Loucy (cell line): ENCODE measurements at regions not wholly inside any gene's neighbourhood (a gene's known extent, or its start where the extent isn't known, plus 50 kb on each side); places are given as distances from the start of the nearest gene placed in this dataset.

Source experiments
- CTCF ChIP-seq: fragments of 200-600 bp; sonication (generic); conservative IDR thresholded peaks from 2 replicates; pipeline ENCODE4 v1.5.1; 2014; ENCODE audit warnings: mild to moderate bottlenecking, antibody characterized with exemption, low read length
- EZH2phosphoT487 ChIP-seq: fragments of 200-600 bp; IDR thresholded peaks from 2 replicates; pipeline ENCODE4 v1.6.1; 2018; ENCODE audit warnings: antibody characterized with exemption, mild to moderate bottlenecking, moderate library complexity, borderline replicate concordance

GRCh38 chr18:52275817-52276216 lies 64.2 kb upstream of the DCC start:
- TF ChIP-seq CTCF (no peak), EZH2phosphoT487 (no peak)
